ENCODE measurements at regions not wholly inside any gene's neighbourhood (a gene's known extent, or its start where the extent isn't known, plus 50 kb on each side); places are given as distances from the start of the nearest gene placed in this dataset.
"Not testable (repeated sequence)": the region's sequence is repeated elsewhere in the genome, so short reads cannot be mapped to it uniquely, and the experiment has no call there.

DNA sequence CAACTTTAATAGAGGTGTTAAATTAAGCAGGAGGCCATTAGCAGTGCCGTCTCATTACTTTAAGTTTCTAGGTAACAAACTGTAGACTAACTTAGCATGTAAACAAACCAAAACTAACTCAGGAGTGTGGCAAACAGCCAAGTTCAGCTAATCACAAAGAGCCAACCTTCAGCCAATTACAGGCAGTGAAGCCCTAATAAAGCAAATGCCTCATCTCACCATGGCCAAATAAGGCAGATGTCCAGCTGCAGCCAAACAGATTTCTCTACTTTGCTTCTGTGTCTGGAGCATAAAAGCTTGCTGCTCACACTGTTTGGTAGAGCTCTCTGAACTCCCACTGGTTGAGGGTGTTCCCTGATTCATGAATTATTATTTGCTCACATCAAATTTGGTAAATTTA lies 835.4 kb upstream of the GBE1 start:
- Histone ChIP-seq H3K4me3 (ENCODE audit: low read depth, low read length) (no peak overlapping the region), H3K27me3 (ENCODE audit: control insufficient read depth, insufficient read depth, low read length) (no peaks in the 10 kb centered on the region), H3K36me3 (ENCODE audit: control insufficient read depth, insufficient read depth, low read length) (no peaks in the 10 kb centered on the region)
- TF ChIP-seq, protein P1, sequence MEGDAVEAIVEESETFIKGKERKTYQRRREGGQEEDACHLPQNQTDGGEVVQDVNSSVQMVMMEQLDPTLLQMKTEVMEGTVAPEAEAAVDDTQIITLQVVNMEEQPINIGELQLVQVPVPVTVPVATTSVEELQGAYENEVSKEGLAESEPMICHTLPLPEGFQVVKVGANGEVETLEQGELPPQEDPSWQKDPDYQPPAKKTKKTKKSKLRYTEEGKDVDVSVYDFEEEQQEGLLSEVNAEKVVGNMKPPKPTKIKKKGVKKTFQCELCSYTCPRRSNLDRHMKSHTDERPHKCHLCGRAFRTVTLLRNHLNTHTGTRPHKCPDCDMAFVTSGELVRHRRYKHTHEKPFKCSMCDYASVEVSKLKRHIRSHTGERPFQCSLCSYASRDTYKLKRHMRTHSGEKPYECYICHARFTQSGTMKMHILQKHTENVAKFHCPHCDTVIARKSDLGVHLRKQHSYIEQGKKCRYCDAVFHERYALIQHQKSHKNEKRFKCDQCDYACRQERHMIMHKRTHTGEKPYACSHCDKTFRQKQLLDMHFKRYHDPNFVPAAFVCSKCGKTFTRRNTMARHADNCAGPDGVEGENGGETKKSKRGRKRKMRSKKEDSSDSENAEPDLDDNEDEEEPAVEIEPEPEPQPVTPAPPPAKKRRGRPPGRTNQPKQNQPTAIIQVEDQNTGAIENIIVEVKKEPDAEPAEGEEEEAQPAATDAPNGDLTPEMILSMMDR (IDR thresholded peaks at IDR 0.05; ENCODE audit: insufficient read depth, low read length, severe bottlenecking): no peak
- no peak for FAIRE-seq
- peak; percentile 22 for DNase-seq (ENCODE audit: low read depth)

DNA sequence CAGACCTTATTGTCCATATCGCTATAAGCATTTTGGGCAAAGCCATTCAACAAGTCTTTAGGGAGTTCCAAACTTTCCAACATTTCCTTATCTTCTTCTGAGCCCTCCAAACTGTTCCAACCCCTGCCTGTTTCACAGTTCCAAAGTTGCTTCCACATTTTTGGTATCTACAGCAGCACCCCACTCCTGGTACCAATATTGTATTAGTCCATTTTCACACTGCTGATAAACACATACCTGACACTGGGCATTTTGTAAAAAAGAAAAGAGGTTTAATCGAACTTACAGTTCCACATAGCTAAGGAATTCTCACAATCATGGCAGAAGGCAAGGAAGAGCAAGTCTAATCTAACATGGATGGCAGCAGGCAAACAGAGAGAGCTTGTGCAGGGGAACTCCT lies 834.1 kb upstream of the GBE1 start:
- Histone ChIP-seq H3K36me3 (ENCODE audit: control insufficient read depth, insufficient read depth, low read length) (no peaks in the 10 kb centered on the region), H3K27me3 (ENCODE audit: control insufficient read depth, insufficient read depth, low read length) (no peaks in the 10 kb centered on the region), H3K4me3 (ENCODE audit: low read depth, low read length) (no peak overlapping the region)
- FAIRE-seq: no peak
- TF ChIP-seq, protein P1 (IDR thresholded peaks at IDR 0.05; ENCODE audit: insufficient read depth, low read length, severe bottlenecking): no peak
- DNase-seq (ENCODE audit: low read depth): no peak

DNA sequence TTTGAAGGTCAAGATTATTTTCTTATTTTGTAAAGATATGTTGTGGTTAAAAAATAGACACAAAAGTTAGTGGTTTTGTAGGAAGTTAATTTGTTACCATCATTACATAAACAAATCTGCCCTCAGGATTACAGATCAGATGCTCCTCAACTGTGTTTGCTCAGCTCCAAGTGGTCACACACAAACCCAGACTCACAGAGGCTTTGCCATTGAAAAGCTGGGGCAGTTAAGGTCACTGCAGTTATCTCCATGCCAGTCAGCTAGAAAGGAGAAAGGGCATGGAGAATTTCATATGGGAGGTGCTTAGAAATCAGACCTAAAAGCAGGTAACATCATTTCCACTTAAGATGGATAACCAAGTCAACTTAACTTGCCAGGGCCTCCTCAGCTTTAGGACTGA lies 825.7 kb upstream of the GBE1 start:
- no peak for DNase-seq (ENCODE audit: low read depth)
- Histone ChIP-seq H3K27me3 (ENCODE audit: control insufficient read depth, insufficient read depth, low read length) (no peaks in the 10 kb centered on the region), H3K36me3 (ENCODE audit: control insufficient read depth, insufficient read depth, low read length) (no peaks in the 10 kb centered on the region), H3K4me3 (ENCODE audit: low read depth, low read length) (no peak overlapping the region)
- FAIRE-seq: no peak
- TF ChIP-seq, protein P1 (IDR thresholded peaks at IDR 0.05; ENCODE audit: insufficient read depth, low read length, severe bottlenecking): no peak

DNA sequence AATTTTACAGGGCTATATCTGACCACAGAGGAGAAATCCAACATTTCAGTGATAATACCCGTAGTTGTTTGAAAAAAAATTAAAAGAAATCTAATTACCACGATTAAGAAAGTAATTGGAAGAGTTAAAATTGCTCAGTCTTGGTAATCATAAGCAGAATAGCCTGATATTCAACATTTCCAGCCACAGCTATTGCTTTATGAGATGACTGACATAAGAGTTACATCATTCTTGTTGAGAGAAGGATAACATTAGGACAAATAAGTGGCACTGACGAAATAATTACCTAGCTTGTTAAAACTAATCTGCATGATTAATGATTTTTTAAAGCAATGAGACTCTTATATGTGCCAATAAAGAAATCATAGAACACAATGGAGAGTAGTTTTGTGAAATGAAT lies 825.0 kb upstream of the GBE1 start:
- Histone ChIP-seq H3K4me3 (ENCODE audit: low read depth, low read length) (no peak overlapping the region), H3K36me3 (ENCODE audit: control insufficient read depth, insufficient read depth, low read length) (no peaks in the 10 kb centered on the region), H3K27me3 (ENCODE audit: control insufficient read depth, insufficient read depth, low read length) (no peaks in the 10 kb centered on the region)
- no peak for FAIRE-seq
- DNase-seq (ENCODE audit: low read depth): peak; percentile 29
- TF ChIP-seq, protein P1 (IDR thresholded peaks at IDR 0.05; ENCODE audit: insufficient read depth, low read length, severe bottlenecking): no peak

DNA sequence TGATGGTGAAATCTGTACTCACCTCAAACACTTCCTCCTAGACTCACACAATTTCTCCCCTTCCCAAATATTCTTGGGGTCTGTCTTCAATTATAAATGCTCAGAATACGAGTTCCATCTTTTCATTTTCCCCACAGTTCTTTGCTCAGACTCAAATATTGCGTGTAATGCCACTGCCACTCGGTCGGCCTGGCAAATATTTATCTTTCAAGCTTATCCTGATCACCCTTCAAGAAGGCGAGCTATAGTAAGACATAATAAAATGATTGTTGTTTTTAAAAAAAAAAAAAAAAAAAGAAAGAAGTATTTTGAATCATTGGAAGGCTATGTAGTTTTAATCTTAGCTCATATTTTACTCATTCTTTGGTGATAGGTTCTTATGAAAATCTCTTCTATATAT lies 824.6 kb upstream of the GBE1 start:
- not testable (repeated sequence) for H3K36me3 ChIP-seq (ENCODE audit: control insufficient read depth, insufficient read depth, low read length); FAIRE-seq; DNase-seq (ENCODE audit: low read depth); H3K4me3 ChIP-seq (ENCODE audit: low read depth, low read length); H3K27me3 ChIP-seq (ENCODE audit: control insufficient read depth, insufficient read depth, low read length)

DNA sequence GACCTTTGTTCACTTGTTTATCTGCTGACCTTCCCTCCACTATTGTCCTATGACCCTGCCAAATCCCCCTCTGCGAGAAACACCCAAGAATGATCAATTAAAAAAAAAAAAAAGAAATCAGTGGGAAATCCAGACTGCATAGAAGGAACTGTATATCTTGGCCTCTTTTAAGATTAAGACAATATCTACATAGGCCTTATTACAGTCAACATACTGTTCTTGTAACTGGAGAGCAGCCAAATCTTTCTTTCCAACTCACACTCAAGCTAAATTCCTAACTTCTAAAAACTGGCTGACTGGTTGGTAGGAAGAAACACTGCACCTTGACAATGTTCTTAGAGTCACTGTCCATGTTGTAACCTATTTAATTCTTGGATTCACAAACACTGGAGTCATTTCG lies 824.1 kb upstream of the GBE1 start:
- H3K36me3 ChIP-seq (ENCODE audit: control insufficient read depth, insufficient read depth, low read length); H3K4me3 ChIP-seq (ENCODE audit: low read depth, low read length); FAIRE-seq; DNase-seq (ENCODE audit: low read depth); H3K27me3 ChIP-seq (ENCODE audit: control insufficient read depth, insufficient read depth, low read length): not testable (repeated sequence)

DNA sequence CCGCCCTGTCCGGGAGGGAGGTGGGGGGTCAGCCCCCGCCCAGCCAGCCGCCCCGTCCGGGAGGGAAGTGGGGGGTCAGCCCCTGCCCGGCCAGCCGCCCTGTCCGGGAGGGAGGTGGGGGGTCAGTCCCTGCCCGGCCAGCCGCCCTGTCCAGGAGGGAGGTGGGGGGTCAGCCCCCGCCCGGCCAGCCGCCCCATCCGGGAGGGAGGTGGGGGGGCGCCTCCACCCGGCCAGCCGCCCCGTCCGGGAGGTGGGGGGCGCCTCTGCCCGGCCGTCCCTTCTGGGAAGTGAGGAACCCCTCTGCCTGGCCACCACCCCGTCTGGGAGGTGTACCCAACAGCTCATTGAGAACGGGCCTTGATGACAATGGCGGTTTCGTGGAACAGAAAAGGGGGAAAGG lies 823.4 kb upstream of the GBE1 start:
- not testable (repeated sequence) for H3K36me3 ChIP-seq (ENCODE audit: control insufficient read depth, insufficient read depth, low read length); FAIRE-seq; H3K4me3 ChIP-seq (ENCODE audit: low read depth, low read length)

DNA sequence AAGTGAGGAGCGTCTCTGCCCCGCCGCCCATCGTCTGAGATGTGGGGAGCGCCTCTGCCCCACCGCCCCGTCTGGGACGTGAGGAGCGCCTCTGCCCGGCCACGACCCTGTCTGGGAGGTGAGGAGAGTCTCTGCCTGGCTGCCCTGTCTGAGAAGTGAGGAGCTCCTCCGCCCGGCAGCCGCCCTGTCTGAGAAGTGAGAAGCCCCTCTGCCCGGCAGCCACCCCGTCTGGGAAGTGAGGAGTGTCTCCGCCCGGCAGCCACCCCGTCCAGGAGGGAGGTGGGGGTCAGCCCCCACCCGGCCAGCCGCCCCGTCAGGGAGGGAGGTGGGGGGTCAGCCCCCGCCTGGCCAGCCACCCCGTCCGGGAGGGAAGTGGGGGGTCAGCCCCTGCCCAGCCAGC lies 823.0 kb upstream of the GBE1 start:
- H3K36me3 ChIP-seq (ENCODE audit: control insufficient read depth, insufficient read depth, low read length); FAIRE-seq; DNase-seq (ENCODE audit: low read depth); H3K4me3 ChIP-seq (ENCODE audit: low read depth, low read length); H3K27me3 ChIP-seq (ENCODE audit: control insufficient read depth, insufficient read depth, low read length): not testable (repeated sequence)

More for the DNA sequence above, 823.4 kb upstream of the GBE1 start:
- not testable (repeated sequence) for H3K27me3 ChIP-seq (ENCODE audit: control insufficient read depth, insufficient read depth, low read length); DNase-seq (ENCODE audit: low read depth)

Data from bronchial epithelial cell (primary cell).